Ascending aorta (tissue), 2 donors: ENCODE measurements at regions not wholly inside any gene's neighbourhood (a gene's known extent, or its start where the extent isn't known, plus 50 kb on each side); places are given as distances from the start of the nearest gene placed in this dataset.

Source experiments
- DNase-seq, 2 donors: peaks; one replicate each; pipeline ENCODE4 v3.0.0-alpha.2; 2019; ENCODE audit warnings: low spot score in 2 of 2
- H3K27ac ChIP-seq, 2 donors: fragments of 200-600 bp; sonication (generic); one replicate each; pipeline ENCODE4 v1.5.1; 2016 to 2017; ENCODE audit warnings: mild to moderate bottlenecking in 1 of 2
- H3K27me3 ChIP-seq: fragments of 200-600 bp; sonication (generic); one replicate; pipeline ENCODE4 v1.5.1; 2017
- H3K36me3 ChIP-seq, 2 donors: fragments of 200-600 bp; sonication (generic); one replicate each; pipeline ENCODE4 v1.5.1; 2016
- H3K4me1 ChIP-seq, 2 donors: fragments of 200-600 bp; sonication (generic); one replicate each; pipeline ENCODE4 v1.5.1; 2016 to 2017; ENCODE audit warnings: mild to moderate bottlenecking in 1 of 2
- H3K4me3 ChIP-seq, 2 donors: fragments of 200-600 bp; sonication (generic); one replicate each; pipeline ENCODE4 v1.5.1; 2016 to 2017; ENCODE audit warnings: mild to moderate bottlenecking in 1 of 2
- H3K9me3 ChIP-seq, 2 donors: fragments of 200-600 bp; sonication (generic); one replicate each; pipeline ENCODE4 v1.5.1; 2016
- CTCF ChIP-seq, 3 experiments: fragments of 200-600 bp in 2 of 3; fragments of 450-650 bp in 1 of 3; sonication (generic) in 2 of 3; IDR thresholded peaks; one replicate each; pipeline ENCODE4 v1.5.1; 2016 to 2019; ENCODE audit warnings: antibody characterized with exemption in 3 of 3, mild to moderate bottlenecking in 1 of 3, moderate library complexity in 1 of 3
- intact Hi-C: fragments of 100-400 bp; cut with DNase I; formaldehyde crosslinking; loops from one replicate; pipeline ENCODE4 v1.15.1; 2023

DNA sequence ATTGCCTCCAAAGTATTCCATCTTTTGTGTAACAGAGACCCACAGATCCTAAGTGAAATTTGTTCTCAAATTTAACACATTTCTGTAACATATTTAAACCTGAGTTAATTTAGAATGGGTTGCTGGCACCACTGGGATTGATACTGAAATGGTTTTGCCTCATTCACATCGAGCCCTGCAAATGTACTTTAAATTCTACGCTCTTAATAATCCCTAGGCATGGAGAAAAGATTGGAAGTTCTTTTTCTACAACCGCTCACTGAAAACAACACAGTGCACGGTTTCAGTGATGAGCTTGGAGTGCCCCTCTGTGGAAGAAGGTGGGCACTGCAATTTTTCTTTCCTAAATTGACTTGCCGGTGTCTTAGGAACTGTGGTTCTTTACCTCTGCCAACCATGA lies 109.9 kb upstream of the ATP11B start:
- Histone ChIP-seq H3K9me3 (no peaks in the 10 kb centered on the region), H3K27me3 (no peaks in the 10 kb centered on the region), H3K4me1 (peaks cover 0 to 4% of the 10 kb centered on the region in 2 donors), H3K36me3 (no peaks in the 10 kb centered on the region), H3K4me3 (peak overlapping the region; percentile 61 to 62), H3K27ac (no peak overlapping the region)
- intact Hi-C loops = loop anchor here (5.0 to 10.0 kb wide), 2 partner anchors 976 to 1879 kb away; no protein-coding TSS in a partner anchor
- peak; percentile 61 to 85 (median 85) for TF ChIP-seq CTCF (IDR thresholded peaks at IDR 0.05)
- peak in 1 of 2 donors; percentile 67 for DNase-seq

GRCh38 chr3:182683858-182684257 lies 109.4 kb upstream of the ATP11B start:
- peaks cover 0 to 4% of the 10 kb centered on the region in 2 donors for H3K4me1 ChIP-seq
- TF ChIP-seq CTCF (IDR thresholded peaks at IDR 0.05) = no peak
- no peak overlapping the region for H3K4me3 ChIP-seq
- no peaks in the 10 kb centered on the region for H3K9me3 ChIP-seq
- H3K27me3 ChIP-seq = no peaks in the 10 kb centered on the region
- intact Hi-C loops = loop anchor here (5.0 to 10.0 kb wide), 2 partner anchors 977 to 1879 kb away; no protein-coding TSS in a partner anchor
- DNase-seq = no peak
- H3K36me3 ChIP-seq = no peaks in the 10 kb centered on the region
- H3K27ac ChIP-seq = no peak overlapping the region

DNA sequence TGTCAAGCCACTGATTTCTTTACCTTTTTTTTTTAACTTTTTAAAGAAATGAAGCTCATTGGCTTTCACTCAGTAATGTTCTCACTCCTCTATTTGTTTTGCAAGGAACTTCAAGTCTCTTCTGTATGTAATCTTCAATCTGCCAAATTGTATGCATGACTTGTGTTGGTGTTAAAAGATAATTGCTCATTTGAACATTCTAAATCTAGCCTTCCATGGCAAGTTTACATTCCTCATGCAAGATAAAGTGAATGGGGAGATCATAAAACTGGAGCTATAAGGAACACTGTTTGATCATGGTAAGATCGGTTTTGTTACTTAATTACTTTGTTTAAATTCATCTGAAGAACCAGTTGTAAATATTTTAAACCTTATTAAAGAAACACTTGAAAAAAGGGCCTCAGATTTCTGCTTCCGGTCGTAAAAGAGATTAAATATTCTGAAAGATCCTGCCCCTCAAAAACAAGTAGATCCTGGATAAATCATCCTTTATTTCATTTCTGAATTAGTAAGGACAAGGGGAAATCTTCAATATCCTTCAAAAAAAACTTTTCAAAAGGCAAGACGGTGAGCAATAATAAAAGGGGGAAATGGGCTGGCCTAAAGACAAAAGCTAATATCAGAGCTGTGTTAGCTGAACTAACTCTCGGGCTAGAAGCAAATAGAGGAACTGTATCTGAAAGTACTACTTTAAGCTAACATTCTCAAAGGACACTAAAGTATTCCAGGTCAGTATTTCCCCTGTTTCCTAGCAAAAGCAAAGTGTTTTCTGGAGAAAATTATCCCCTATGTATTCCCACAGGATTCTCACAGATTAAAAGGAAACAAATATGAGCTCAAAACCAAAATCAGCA lies 107.0 kb upstream of the ATP11B start:
- no peaks in the 10 kb centered on the region for H3K27me3 ChIP-seq
- H3K4me1 ChIP-seq = peaks cover 0 to 4% of the 10 kb centered on the region in 2 donors
- H3K4me3 ChIP-seq = no peak overlapping the region
- H3K27ac ChIP-seq = no peak overlapping the region
- intact Hi-C loops = loop anchor here (10.0 kb wide), 1 partner anchor 1881 kb away; no protein-coding TSS in a partner anchor
- H3K9me3 ChIP-seq = no peaks in the 10 kb centered on the region
- DNase-seq = no peak
- TF ChIP-seq CTCF (IDR thresholded peaks at IDR 0.05) = no peak
- H3K36me3 ChIP-seq = no peaks in the 10 kb centered on the region

DNA sequence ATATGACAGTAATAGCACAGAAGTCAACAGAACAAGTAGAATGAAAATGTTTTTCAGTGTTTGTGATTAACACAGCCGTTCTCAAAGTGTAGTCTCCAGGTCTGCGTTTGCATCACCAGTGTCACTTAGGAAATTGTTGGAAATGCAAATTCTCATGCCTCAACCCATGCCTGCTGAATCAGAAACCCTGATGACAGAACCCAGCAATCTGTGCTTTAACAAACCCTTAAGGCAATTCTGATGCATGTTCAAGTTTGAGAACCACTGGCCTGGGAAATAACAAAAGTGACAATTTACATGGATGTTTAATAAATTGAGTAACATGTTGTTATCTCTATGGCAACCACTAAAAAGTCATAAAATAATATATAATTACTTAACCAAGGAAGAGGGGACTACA lies 103.1 kb upstream of the ATP11B start:
- Histone ChIP-seq H3K4me1 (no peaks in the 10 kb centered on the region), H3K9me3 (no peaks in the 10 kb centered on the region), H3K4me3 (no peak overlapping the region), H3K27me3 (no peaks in the 10 kb centered on the region), H3K27ac (no peak overlapping the region), H3K36me3 (no peaks in the 10 kb centered on the region)
- TF ChIP-seq CTCF (IDR thresholded peaks at IDR 0.05) = no peak
- DNase-seq = no peak
- intact Hi-C loops = no loop called here

GRCh38 chr3:182692021-182692420 lies 101.3 kb upstream of the ATP11B start:
- DNase-seq = no peak
- no peak overlapping the region for H3K27ac ChIP-seq
- no peaks in the 10 kb centered on the region for H3K9me3 ChIP-seq
- H3K36me3 ChIP-seq = no peaks in the 10 kb centered on the region
- H3K27me3 ChIP-seq = no peaks in the 10 kb centered on the region
- intact Hi-C loops = no loop called here
- no peak for TF ChIP-seq CTCF (IDR thresholded peaks at IDR 0.05)
- no peak overlapping the region for H3K4me3 ChIP-seq
- H3K4me1 ChIP-seq = no peaks in the 10 kb centered on the region
